ENCODE measurements at regions not wholly inside any gene's neighbourhood (a gene's known extent, or its start where the extent isn't known, plus 50 kb on each side); places are given as distances from the start of the nearest gene placed in this dataset.

- TF ChIP-seq POLR2A (IDR thresholded peaks at IDR 0.05): no peak
- TF ChIP-seq CTCF (IDR thresholded peaks at IDR 0.05): no peak
These were observed 332.5 kb downstream of the CCER1 start for GRCh38 chr12:90622431-90622830.
